Ascending aorta (tissue), 2 donors: ENCODE measurements at regions not wholly inside any gene's neighbourhood (a gene's known extent, or its start where the extent isn't known, plus 50 kb on each side); places are given as distances from the start of the nearest gene placed in this dataset.

Experiments
- DNase-seq, 2 donors: peaks; one replicate each; pipeline ENCODE4 v3.0.0-alpha.2; 2019; ENCODE audit warnings: low spot score in 2 of 2
- H3K27ac ChIP-seq, 2 donors: fragments of 200-600 bp; sonication (generic); one replicate each; pipeline ENCODE4 v1.5.1; 2016 to 2017; ENCODE audit warnings: mild to moderate bottlenecking in 1 of 2
- H3K27me3 ChIP-seq: fragments of 200-600 bp; sonication (generic); one replicate; pipeline ENCODE4 v1.5.1; 2017
- H3K36me3 ChIP-seq, 2 donors: fragments of 200-600 bp; sonication (generic); one replicate each; pipeline ENCODE4 v1.5.1; 2016
- H3K4me1 ChIP-seq, 2 donors: fragments of 200-600 bp; sonication (generic); one replicate each; pipeline ENCODE4 v1.5.1; 2016 to 2017; ENCODE audit warnings: mild to moderate bottlenecking in 1 of 2
- H3K4me3 ChIP-seq, 2 donors: fragments of 200-600 bp; sonication (generic); one replicate each; pipeline ENCODE4 v1.5.1; 2016 to 2017; ENCODE audit warnings: mild to moderate bottlenecking in 1 of 2
- H3K9me3 ChIP-seq, 2 donors: fragments of 200-600 bp; sonication (generic); one replicate each; pipeline ENCODE4 v1.5.1; 2016
- CTCF ChIP-seq, 3 experiments: fragments of 200-600 bp in 2 of 3; fragments of 450-650 bp in 1 of 3; sonication (generic) in 2 of 3; IDR thresholded peaks; one replicate each; pipeline ENCODE4 v1.5.1; 2016 to 2019; ENCODE audit warnings: antibody characterized with exemption in 3 of 3, mild to moderate bottlenecking in 1 of 3, moderate library complexity in 1 of 3
- intact Hi-C: fragments of 100-400 bp; cut with DNase I; formaldehyde crosslinking; loops from one replicate; pipeline ENCODE4 v1.15.1; 2023

- Histone ChIP-seq H3K4me1 (no peaks in the 10 kb centered on the region), H3K9me3 (no peaks in the 10 kb centered on the region), H3K36me3 (no peaks in the 10 kb centered on the region), H3K27ac (no peak overlapping the region), H3K4me3 (no peak overlapping the region), H3K27me3 (no peaks in the 10 kb centered on the region)
- TF ChIP-seq CTCF (IDR thresholded peaks at IDR 0.05) = no peak
- intact Hi-C loops = no loop called here
- DNase-seq = no peak
Measured at GRCh38 chr4:138455097-138455496, 212.9 kb upstream of the SLC7A11 start.

GRCh38 chr4:138452826-138453225, 210.7 kb upstream of the SLC7A11 start:
- Histone ChIP-seq H3K9me3 (no peaks in the 10 kb centered on the region), H3K36me3 (no peaks in the 10 kb centered on the region), H3K27me3 (no peaks in the 10 kb centered on the region), H3K4me1 (no peaks in the 10 kb centered on the region), H3K4me3 (no peak overlapping the region), H3K27ac (no peak overlapping the region)
- intact Hi-C loops = no loop called here
- TF ChIP-seq CTCF (IDR thresholded peaks at IDR 0.05) = no peak
- DNase-seq = no peak

- Histone ChIP-seq H3K4me3 (no peak overlapping the region), H3K27me3 (no peaks in the 10 kb centered on the region), H3K9me3 (no peaks in the 10 kb centered on the region), H3K4me1 (no peaks in the 10 kb centered on the region), H3K27ac (no peak overlapping the region), H3K36me3 (no peaks in the 10 kb centered on the region)
- DNase-seq = no peak
- TF ChIP-seq CTCF (IDR thresholded peaks at IDR 0.05) = no peak
- intact Hi-C loops = no loop called here
Measured at GRCh38 chr4:138451276-138451663, 209.1 kb upstream of the SLC7A11 start.

GRCh38 chr4:138450546-138451275, 208.6 kb upstream of the SLC7A11 start:
- H3K4me1 ChIP-seq = no peaks in the 10 kb centered on the region
- no peak overlapping the region for H3K4me3 ChIP-seq
- TF ChIP-seq CTCF (IDR thresholded peaks at IDR 0.05) = no peak
- no peaks in the 10 kb centered on the region for H3K27me3 ChIP-seq
- intact Hi-C loops = no loop called here
- no peaks in the 10 kb centered on the region for H3K9me3 ChIP-seq
- no peak for DNase-seq
- no peaks in the 10 kb centered on the region for H3K36me3 ChIP-seq
- no peak overlapping the region for H3K27ac ChIP-seq

- H3K36me3 ChIP-seq = no peaks in the 10 kb centered on the region
- H3K27me3 ChIP-seq = no peaks in the 10 kb centered on the region
- no peak for TF ChIP-seq CTCF (IDR thresholded peaks at IDR 0.05)
- no peaks in the 10 kb centered on the region for H3K9me3 ChIP-seq
- no peak overlapping the region for H3K27ac ChIP-seq
- intact Hi-C loops = no loop called here
- H3K4me3 ChIP-seq = no peak overlapping the region
- H3K4me1 ChIP-seq = no peaks in the 10 kb centered on the region
- DNase-seq = no peak
Measured at GRCh38 chr4:138449938-138450337, 207.8 kb upstream of the SLC7A11 start.

GRCh38 chr4:138448169-138448568, 206.0 kb upstream of the SLC7A11 start:
- no peak overlapping the region for H3K4me3 ChIP-seq
- H3K36me3 ChIP-seq = no peaks in the 10 kb centered on the region
- no peak for TF ChIP-seq CTCF (IDR thresholded peaks at IDR 0.05)
- intact Hi-C loops = no loop called here
- H3K27me3 ChIP-seq = no peaks in the 10 kb centered on the region
- H3K9me3 ChIP-seq = no peaks in the 10 kb centered on the region
- no peak overlapping the region for H3K27ac ChIP-seq
- H3K4me1 ChIP-seq = no peaks in the 10 kb centered on the region
- DNase-seq = no peak
